CD4-positive, alpha-beta T cell treated with Interleukin-15 for 4 hours (primary cell): ENCODE measurements at regions not wholly inside any gene's neighbourhood (a gene's known extent, or its start where the extent isn't known, plus 50 kb on each side); places are given as distances from the start of the nearest gene placed in this dataset.
"Not testable (repeated sequence)": the region's sequence is repeated elsewhere in the genome, so short reads cannot be mapped to it uniquely, and the experiment has no call there.

Experiments used
- DNase-seq: peaks from one replicate; pipeline ENCODE4 v3.0.0-alpha.2; 2020; ENCODE audit warnings: low spot score

GRCh38 chr14:48027115-48027514, 351.7 kb upstream of the MDGA2 start:
- DNase-seq = no peak

GRCh38 chr14:48023881-48024280, 348.5 kb upstream of the MDGA2 start:
- DNase-seq = no peak

DNA sequence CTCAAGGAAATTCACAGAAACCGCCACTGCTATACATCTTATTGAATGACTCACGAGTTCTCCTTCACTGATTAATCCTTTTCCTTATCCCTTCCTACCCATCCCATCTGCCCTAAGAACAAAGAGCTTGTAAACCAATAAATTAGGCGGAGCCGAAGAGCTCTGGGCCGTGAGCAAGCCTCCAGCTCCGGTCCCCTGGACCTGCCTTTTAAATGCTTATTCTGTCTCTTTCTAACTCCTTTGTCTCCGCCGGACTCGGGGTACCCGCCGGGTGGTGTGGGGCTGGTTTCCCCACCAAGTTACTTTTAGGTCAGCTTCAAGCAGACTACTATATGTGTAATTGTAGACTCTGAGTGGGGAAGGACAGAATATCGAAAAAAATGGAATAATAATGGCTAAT, 336.1 kb upstream of the MDGA2 start:
- DNase-seq = not testable (repeated sequence)

DNA sequence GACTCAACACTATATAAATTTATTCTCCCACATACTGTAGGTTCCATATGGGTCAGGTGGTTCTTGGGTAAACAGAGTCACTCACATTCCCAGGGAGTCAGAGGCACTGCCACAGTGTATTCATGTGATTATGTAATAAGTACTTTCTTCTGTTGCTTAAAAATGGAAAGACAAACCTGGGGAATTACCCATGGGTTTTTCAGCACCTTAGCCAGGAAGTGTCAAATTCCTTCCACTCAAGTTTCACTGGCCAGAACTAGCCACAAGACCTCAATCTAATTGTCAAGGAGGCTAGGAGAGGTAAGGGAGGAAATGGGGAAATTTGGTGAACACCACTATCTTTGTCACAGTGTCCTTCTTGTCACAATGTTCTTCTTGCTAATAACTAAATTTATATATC, 333.2 kb upstream of the MDGA2 start:
- no peak for DNase-seq

DNA sequence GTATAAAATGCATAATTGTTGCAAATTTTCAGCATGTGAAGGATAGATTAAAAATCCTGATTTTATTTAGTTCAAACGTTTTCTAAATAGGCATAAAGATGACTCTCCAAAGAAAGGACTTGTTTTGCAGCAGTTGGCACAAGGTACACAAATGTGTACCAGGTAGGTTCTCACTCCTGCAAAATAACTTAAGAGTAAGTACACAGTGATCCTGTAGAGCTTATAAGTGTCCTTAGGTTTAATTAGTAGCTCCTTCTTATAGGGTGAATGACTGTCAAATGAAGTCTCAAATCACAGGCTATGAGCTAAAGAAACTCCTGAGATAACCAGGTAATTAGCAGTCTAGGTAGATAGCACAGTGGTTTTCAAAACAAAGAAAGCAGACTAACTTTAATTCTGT, 330.6 kb upstream of the MDGA2 start:
- no peak for DNase-seq

DNA sequence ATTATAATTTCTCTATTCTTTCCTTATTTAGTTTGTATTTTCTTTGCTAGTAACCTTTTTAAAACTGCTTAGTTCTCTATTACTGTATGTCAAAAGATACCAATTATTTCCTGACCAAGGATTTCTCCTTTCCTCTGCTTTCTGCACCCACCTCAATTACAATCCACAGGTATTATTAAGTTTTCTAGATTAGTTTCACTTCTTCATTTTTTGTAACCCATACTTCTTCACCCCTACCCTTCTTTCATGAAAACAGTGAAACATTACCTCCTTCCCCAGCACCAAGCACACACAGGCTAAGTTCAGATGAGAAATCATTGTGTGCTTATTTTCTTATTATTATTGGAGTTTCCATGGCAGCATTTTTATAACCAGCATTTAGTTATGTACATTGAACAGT, 318.5 kb upstream of the MDGA2 start:
- no peak for DNase-seq

DNA sequence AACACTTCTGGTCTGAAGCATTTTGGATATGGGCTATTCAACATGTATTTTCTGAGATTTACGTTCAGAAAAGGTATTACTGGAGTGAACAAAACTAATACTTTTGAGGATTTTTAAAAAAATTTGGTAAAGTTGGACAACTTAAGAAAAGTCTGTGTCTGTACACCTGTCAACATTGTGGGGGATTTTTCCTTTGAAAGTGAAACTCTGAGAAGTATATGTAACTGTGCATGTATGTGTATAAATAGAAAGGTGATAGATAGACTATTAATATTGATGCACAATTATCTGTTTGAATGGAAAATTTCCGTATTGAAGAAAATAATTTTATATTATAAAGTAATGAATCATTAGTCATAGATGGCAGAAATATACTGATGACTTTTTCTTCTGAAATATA, 312.8 kb upstream of the MDGA2 start:
- DNase-seq = no peak

DNA sequence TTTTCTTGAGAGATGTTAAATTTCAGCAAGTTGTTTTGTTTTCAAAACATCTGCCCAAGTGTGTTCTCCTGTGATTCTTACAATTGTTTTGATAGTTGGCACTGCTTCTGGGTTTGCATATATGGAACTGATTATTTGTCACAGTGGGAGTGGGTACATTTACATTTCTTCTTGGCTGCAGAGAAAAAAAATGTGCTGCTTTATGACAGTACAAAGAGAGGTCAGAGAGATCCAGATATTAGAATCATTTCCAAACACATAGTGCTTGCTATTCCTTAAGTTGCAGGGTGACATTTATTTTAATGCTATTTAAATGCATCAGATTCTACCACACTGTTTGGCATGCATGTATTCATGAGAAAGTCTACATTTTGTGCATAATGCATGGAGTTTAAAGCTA, 303.5 kb upstream of the MDGA2 start:
- DNase-seq = no peak

DNA sequence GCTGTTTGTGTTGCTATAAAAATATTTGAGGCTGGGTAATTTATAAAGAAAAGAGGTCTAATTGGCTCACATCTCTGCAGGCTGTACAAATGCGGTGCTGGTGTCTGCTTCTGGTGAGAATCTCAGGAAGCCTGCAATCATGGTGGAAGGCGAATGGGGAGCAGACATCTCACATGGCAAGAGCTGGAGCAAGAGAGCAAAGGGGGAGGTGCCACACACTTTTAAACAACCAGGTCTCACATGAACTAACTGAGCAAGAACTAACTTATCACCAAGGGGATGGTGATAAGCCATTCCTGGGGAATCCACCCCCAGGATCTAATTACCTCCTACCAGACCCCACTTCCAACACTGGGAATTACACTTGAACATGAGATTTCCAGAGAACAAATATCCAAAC, 300.7 kb upstream of the MDGA2 start:
- no peak for DNase-seq

DNA sequence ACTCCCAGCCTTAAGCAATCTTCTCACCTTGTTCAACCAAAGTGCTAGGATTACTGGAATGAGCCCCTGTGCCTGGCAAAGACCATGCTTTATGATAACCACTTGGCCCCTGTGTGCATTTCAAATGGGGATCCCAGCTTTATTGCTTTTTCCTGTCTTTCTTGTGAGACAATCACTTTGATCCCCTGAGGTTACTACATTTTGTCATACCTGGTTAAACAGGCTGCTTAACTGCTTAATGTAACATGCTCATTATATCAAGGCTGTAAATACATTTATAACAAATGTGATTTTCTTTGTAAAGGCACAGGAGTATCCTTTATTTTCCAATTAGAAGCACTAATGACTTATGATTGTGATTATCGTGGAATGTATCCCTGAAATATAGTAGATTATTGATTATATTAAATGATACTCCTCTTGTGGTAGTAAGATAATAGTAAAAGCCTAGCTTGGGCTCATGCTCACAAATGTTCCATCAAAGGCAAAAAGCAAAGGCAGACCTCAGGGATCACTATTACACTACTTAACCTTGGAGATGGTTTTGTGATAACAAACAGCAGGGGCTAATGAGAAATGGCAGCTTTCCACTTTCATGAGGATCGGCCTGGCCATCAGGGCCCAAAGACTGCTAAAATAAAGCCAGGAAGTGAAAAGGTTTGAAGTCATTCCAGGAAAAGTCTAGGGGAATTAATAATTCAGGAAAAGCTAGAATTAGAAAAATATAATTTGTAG, 290.8 kb upstream of the MDGA2 start:
- DNase-seq = no peak

DNA sequence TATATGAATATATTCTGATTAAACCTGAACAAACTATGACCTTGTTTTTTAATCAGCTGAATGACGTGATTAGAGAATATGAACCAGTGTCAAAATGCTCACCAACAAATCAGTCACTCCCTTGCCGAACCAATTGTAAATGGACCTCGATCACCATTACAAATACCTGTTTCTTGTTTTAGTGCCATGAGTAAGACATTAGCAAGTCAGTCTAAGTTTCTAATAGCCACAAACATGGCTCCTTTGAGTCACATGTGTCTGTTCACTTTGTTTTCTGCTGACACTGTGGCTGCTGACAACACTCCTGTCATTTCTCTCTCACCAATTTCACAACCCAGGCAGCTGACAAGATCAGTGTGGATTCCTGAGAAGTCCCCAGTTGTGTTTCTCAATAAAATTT, 286.2 kb upstream of the MDGA2 start:
- DNase-seq = no peak

- no peak for DNase-seq
Observed at GRCh38 chr14:47959740-47960139, 284.3 kb upstream of the MDGA2 start.

DNA sequence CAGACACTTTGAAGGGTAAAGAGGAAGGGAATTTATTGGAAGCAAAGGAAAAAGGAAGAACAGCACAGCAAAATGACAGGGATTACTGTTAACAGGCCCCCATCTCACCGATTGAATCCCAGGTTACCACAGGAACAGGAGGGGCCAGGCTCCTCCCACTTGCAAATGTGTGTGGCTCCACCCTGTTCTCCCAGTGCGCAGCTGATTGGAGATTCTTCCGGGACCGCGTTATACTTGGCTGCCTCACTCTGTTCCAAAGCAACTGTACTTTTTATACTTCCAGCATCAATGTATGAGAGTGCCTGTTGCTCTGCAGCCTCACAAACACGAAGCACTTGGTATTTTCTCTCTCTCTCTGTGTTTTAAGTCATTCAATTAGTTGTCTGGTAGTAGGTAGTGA, 273.6 kb upstream of the MDGA2 start:
- DNase-seq = no peak

GRCh38 chr14:47935332-47935731, 259.9 kb upstream of the MDGA2 start:
- no peak for DNase-seq

DNA sequence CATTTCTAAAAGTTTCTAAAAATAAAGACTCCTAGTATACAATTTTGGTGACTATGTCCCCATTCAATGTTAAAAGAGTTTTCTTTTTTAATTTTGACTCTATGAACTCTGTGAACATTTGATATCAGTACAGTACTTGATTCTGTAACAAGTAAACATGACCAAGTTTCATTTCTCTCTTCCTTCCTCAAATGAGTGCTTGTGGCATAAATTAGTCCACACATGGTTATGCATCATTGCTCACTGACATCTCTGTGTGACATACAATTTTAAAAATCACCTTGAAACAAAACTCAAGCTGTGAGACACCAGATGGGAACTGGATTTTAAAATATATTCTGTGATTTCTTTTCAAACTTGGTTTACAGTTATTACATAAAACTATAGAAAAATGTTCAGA, 253.9 kb upstream of the MDGA2 start:
- DNase-seq = no peak

GRCh38 chr14:47921133-47921532, 245.7 kb upstream of the MDGA2 start:
- no peak for DNase-seq

GRCh38 chr14:47919997-47920396, 244.6 kb upstream of the MDGA2 start:
- no peak for DNase-seq

GRCh38 chr14:47919334-47919846, 244.0 kb upstream of the MDGA2 start:
- DNase-seq = no peak

DNA sequence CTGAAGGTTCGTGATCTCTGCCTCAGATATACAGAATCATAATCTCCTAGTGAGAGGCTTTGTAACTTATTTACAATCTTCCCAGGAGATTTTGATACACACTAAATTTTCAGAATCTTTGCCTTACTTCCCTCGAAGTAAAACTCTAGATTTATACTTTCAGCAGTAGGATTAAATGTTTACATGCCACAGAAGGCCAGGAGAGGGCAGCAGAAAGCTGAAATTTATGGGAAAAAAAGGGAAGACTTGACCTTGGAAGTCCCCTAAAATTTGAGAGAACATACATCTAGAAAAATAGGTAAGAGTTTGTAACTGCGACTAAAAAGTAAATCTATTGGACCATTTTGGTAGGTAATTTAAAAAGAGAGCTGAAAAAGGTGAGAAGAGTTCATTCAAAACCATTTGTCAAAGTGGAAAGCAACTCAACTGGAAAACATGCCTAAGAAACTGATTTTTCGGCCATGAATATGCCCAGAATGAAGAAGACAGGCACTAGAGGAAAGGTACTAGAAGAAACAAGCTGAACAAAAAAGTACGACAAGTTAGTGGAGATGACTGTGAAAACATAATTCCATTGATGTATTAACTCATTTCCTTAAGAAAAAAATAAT, 242.0 kb upstream of the MDGA2 start:
- no peak for DNase-seq

- DNase-seq = not testable (repeated sequence)
Observed at GRCh38 chr14:47901141-47901540, 225.7 kb upstream of the MDGA2 start.

DNA sequence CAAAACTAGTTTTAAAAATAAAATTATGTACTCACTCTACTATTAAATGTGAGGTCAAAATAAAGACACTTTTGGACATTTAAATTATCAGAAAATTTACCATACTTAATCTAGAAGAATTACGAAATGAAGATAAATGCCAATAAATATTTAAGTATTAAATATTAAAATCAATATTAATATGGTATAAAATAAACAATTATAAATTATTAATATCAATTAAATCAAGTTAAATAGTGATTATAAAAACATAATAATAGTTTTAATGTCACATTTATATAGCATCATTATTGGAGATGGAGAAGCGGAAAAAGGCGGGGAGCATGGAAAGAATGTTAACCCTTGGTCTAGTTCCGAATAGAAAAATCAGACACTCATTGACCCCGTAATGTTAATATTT, 224.3 kb upstream of the MDGA2 start:
- DNase-seq = no peak

DNA sequence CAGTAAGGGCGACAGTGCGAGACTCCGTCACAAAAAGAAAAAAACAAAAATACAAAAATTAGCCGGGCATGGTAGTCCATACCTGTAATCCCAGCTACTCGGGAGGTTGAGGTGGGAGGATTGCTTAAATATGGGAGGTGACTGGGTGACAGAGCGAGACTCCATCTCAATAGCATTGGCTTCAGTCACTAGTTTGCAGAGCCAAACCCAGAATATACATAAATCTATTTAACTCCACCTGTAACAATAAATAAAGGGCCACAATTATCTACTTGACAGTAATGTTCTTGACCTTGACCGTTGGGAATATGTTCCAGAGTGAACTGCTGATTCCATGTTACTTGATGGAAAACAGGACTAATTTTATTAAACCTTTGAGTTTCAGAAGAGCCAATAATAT, 198.9 kb upstream of the MDGA2 start:
- DNase-seq = no peak

DNA sequence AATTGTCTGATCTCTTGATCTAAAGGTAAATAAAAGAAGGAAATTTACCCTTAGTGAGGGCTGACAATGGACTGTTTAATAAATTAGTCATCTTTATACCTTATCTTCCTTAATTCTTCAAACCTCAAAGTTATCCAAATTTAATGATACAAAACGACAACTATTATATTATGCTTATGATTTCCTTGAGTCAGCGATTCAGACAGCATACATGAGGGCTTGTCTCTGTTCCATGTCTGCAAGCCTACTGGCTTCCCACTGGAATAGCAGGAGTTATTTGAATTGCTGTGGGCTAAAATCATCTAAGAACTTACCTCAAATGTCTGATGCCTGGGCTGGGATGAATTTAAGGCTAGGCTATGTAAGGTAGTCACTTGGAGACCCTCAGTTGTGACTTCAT, 197.2 kb upstream of the MDGA2 start:
- no peak for DNase-seq

DNA sequence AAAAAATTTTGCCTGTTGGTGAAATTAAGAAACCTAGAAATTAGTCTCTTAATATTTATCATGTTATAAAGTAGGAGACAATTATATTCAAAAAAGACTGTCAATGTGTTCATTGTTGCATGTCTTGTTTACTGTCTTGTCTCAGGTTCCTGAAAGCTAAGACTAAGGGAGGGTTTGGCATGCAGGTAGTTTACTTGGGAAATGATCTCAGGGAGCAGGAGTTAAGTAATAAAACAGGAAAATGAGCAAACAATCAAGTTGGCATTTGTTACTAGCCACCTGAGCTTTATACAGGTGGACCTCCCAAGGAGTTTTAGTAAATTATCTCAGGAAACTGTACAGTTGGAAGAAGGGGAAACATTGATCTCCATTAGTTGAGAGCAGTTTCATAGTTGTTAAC, 188.0 kb upstream of the MDGA2 start:
- DNase-seq = no peak
